RWPE1 (cell line): ENCODE measurements at regions not wholly inside any gene's neighbourhood (a gene's known extent, or its start where the extent isn't known, plus 50 kb on each side); places are given as distances from the start of the nearest gene placed in this dataset.
"Not testable (repeated sequence)": the region's sequence is repeated elsewhere in the genome, so short reads cannot be mapped to it uniquely, and the experiment has no call there.

Experiments used
- CTCF ChIA-PET: fragments of 350-600 bp; sonication (Branson Sonifier 250); formaldehyde crosslinking; extraction: SDS; loops from one replicate; lab custom pipeline; 2021; lab: Yijun Ruan, JAX
- POLR2A ChIA-PET: fragments of 400-600 bp; formaldehyde crosslinking; extraction: SDS; loops from one replicate; lab custom pipeline; 2020; ENCODE audit warnings: antibody characterized with exemption; ENCODE audit not compliant: low non-redundant PET; lab: Yijun Ruan, JAX
- DNase-seq: peaks from one replicate; pipeline ENCODE4 v3.0.0; 2012; ENCODE audit warnings: low spot score
- H3K27ac ChIP-seq: fragments of 450-650 bp; 2 replicates; pipeline ENCODE4 v1.5.1; 2017
- TF ChIP-seq, protein P1 (sequence below): fragments of 450-650 bp; conservative IDR thresholded peaks from 2 replicates; pipeline ENCODE4 v1.5.1; 2017; ENCODE audit warnings: low read depth, mild to moderate bottlenecking

DNA sequence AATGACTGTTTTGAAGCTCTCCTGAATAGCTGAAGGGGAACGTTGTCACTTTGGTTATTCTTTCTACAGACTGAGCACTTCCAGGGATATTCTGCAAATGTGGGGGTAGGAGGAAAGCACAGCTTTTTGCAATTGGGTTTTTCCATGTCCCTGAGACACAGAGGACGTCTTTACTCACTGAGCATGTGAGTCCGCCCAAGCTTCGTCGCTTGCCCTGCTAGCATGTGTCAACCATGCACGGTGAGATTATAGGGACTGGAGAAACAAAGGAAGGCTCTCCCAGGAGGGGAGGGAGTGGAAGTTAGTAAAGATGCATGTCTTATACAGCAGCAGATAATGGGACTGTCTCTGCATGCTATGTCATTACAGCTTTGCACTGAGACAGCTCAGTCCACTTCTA lies 111.5 kb upstream of the SFRP2 start:
- ChIA-PET POLR2A (no interaction called here), CTCF (interaction anchor here (0.5 kb wide), 1 partner anchor 605 kb away, joined by 7 read pairs; no protein-coding TSS in a partner anchor)
- TF ChIP-seq, protein P1, sequence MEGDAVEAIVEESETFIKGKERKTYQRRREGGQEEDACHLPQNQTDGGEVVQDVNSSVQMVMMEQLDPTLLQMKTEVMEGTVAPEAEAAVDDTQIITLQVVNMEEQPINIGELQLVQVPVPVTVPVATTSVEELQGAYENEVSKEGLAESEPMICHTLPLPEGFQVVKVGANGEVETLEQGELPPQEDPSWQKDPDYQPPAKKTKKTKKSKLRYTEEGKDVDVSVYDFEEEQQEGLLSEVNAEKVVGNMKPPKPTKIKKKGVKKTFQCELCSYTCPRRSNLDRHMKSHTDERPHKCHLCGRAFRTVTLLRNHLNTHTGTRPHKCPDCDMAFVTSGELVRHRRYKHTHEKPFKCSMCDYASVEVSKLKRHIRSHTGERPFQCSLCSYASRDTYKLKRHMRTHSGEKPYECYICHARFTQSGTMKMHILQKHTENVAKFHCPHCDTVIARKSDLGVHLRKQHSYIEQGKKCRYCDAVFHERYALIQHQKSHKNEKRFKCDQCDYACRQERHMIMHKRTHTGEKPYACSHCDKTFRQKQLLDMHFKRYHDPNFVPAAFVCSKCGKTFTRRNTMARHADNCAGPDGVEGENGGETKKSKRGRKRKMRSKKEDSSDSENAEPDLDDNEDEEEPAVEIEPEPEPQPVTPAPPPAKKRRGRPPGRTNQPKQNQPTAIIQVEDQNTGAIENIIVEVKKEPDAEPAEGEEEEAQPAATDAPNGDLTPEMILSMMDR: no peak
- no peak overlapping the region for H3K27ac ChIP-seq
- DNase-seq: no peak

DNA sequence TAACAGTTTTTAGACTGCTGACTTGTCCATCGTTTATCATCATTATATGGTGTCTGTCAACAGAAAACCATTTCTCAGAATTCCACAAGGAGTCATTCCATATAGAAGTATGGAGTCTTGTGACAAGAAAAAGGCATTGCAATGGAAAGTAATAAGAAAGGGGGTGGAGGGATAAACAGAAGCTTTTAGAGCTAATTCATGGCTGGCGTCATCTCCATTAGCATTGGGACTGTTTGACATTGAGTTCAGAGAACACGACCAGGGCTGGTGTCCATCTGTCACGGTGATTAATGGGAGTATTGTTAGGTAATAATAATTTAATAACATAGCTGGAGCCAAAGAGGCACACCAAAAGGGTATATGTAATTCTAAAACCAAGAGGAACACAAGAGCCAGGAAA lies 101.9 kb upstream of the SFRP2 start:
- TF ChIP-seq, protein P1: no peak
- POLR2A ChIA-PET: no interaction called here
- CTCF ChIA-PET: no interaction called here
- H3K27ac ChIP-seq: no peak overlapping the region
- no peak for DNase-seq

GRCh38 chr4:153887217-153887616 lies 98.3 kb upstream of the SFRP2 start:
- DNase-seq: no peak
- no peak overlapping the region for H3K27ac ChIP-seq
- CTCF ChIA-PET: no interaction called here
- TF ChIP-seq, protein P1: no peak
- POLR2A ChIA-PET: no interaction called here

GRCh38 chr4:153884325-153884724 lies 95.4 kb upstream of the SFRP2 start:
- CTCF ChIA-PET: no interaction called here
- TF ChIP-seq, protein P1: no peak

GRCh38 chr4:153880983-153881382 lies 92.1 kb upstream of the SFRP2 start:
- CTCF ChIA-PET: no interaction called here

More at GRCh38 chr4:153884325-153884724, 95.4 kb upstream of the SFRP2 start:
- H3K27ac ChIP-seq: no peak overlapping the region
- POLR2A ChIA-PET: no interaction called here
- DNase-seq: no peak

DNA sequence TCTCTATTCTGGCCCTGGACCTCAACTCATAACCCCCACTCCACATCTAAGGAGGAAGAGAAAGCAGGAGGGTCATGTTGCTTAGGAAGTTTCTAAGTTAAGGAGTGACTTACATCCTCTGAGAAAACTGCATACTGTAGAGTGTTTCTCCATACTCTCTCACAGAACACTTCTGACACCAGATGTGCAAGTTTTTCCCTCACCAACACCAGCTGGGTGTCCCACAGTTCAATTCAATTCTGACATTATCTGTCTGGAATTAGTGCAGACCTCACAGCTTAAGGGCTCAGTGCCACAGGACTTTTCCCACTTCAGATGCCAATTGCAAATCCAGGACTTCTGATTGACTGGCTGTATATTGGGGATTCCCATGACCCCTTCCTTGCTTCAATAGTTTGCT lies 89.0 kb upstream of the SFRP2 start:
- no peak overlapping the region for H3K27ac ChIP-seq
- TF ChIP-seq, protein P1: no peak
- ChIA-PET POLR2A (no interaction called here), CTCF (no interaction called here)
- no peak for DNase-seq

More at GRCh38 chr4:153880983-153881382, 92.1 kb upstream of the SFRP2 start:
- POLR2A ChIA-PET: no interaction called here
- DNase-seq: no peak
- no peak overlapping the region for H3K27ac ChIP-seq
- TF ChIP-seq, protein P1: no peak

DNA sequence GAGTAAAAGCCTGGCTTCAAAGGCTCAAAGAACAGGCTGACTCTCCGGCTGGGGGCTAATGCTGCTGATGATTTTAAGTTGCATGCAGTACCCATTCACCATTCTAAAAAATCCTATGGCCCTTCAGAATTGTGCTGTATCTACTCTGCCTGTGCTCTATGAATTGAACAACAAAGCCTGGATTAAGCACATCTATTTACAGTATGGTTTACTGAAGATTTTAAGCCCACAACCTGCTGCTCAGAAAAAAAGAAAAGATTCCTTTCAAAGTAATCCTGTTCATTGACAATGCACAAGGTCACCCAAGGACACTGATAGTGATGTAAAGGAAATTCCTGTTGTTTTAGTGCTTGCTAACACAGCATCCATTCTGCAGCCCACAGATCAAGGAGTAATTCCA lies 84.9 kb upstream of the SFRP2 start:
- TF ChIP-seq, protein P1: no peak
- no peak overlapping the region for H3K27ac ChIP-seq
- CTCF ChIA-PET: no interaction called here
- DNase-seq: no peak
- POLR2A ChIA-PET: no interaction called here

DNA sequence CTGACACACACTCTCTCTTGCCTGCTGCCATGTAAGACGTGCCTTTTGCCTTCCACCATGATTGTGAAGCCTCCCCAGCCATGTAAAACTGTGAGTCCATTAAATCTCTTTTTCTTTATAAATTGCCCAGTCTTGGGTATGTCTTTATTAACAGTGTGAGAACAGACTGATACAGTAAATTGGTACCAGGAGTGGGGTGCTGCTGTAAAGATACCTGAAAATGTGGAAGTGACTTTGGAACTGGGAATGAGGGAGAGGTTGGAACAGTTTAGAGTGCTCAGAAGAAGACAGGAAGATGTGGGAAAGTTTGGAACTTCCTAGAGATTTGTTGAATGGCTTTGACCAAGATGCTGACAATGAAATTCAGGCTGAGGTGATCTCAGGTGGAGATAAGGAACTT lies 77.9 kb upstream of the SFRP2 start:
- H3K27ac ChIP-seq, CTCF ChIA-PET, POLR2A ChIA-PET, DNase-seq: not testable (repeated sequence)
